ENCODE measurements at regions not wholly inside any gene's neighbourhood (a gene's known extent, or its start where the extent isn't known, plus 50 kb on each side); places are given as distances from the start of the nearest gene placed in this dataset.
"Not testable (repeated sequence)": the region's sequence is repeated elsewhere in the genome, so short reads cannot be mapped to it uniquely, and the experiment has no call there.

DNA sequence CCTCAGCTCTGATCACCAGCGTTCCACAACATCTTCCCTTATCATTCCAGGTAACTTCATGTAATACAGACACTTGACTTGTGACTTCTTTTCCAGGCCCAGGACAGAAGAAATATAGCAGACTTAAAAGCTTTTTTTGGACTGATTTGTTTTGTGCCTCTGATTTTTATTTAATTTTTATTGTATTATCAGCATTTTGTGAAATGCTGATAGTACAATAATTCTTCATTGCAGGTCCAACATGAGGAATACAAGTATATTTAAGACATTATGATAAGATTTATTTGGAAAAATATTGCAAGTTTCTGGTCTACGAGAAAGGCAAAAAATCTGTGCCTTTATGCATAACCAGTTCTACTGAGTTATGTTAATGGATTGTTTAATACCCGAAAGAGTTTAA, 94.5 kb upstream of the THUMPD2 start:
- H3K27ac ChIP-seq (ENCODE audit: low read length) = no peak overlapping the region
- no peaks in the 10 kb centered on the region for H3K27me3 ChIP-seq (ENCODE audit: control insufficient read depth in 1 of 2, insufficient read depth in 2 of 2, low read length in 2 of 2)
- peaks cover 16% of the 10 kb centered on the region for H3K4me1 ChIP-seq (ENCODE audit: control insufficient read depth, insufficient read depth, low read length)
- no peaks in the 10 kb centered on the region for H3K36me3 ChIP-seq (ENCODE audit: control insufficient read depth in 2 of 2, insufficient read depth in 2 of 2, low read length in 2 of 2)
- H3K9me3 ChIP-seq (ENCODE audit: control insufficient read depth in 2 of 2, low read length in 2 of 2) = no peaks in the 10 kb centered on the region
- no peak overlapping the region for H3K9ac ChIP-seq (ENCODE audit: low read length in 2 of 2)
- H3K4me3 ChIP-seq (ENCODE audit: low read length in 2 of 2) = no peak overlapping the region

DNA sequence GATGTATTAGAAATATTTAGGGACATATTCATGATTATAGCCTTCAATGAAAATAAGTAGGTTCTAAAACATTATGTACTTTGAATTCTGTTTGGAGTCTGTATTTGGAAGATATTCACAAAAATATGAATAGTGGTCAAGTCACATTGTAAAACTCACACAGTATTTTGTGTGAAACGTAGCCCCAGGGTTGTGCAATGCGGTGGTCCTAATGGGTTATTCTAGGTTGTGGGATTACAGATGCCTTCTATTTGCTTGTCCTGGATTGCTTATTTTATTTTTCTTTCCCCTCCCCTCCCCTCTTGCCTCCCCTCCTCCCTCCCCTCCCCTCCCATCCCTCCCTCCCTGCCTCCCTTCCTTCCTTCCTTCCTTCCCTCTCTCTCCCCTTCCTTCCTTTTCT, 93.7 kb upstream of the THUMPD2 start:
- no peaks in the 10 kb centered on the region for H3K27me3 ChIP-seq (ENCODE audit: control insufficient read depth in 1 of 2, insufficient read depth in 2 of 2, low read length in 2 of 2)
- H3K4me3 ChIP-seq (ENCODE audit: low read length in 2 of 2) = no peak overlapping the region
- no peaks in the 10 kb centered on the region for H3K9me3 ChIP-seq (ENCODE audit: control insufficient read depth in 2 of 2, low read length in 2 of 2)
- H3K4me1 ChIP-seq (ENCODE audit: control insufficient read depth, insufficient read depth, low read length) = peaks cover 16% of the 10 kb centered on the region
- H3K27ac ChIP-seq (ENCODE audit: low read length) = no peak overlapping the region
- H3K36me3 ChIP-seq (ENCODE audit: control insufficient read depth in 2 of 2, insufficient read depth in 2 of 2, low read length in 2 of 2) = no peaks in the 10 kb centered on the region
- H3K9ac ChIP-seq (ENCODE audit: low read length in 2 of 2) = no peak overlapping the region

DNA sequence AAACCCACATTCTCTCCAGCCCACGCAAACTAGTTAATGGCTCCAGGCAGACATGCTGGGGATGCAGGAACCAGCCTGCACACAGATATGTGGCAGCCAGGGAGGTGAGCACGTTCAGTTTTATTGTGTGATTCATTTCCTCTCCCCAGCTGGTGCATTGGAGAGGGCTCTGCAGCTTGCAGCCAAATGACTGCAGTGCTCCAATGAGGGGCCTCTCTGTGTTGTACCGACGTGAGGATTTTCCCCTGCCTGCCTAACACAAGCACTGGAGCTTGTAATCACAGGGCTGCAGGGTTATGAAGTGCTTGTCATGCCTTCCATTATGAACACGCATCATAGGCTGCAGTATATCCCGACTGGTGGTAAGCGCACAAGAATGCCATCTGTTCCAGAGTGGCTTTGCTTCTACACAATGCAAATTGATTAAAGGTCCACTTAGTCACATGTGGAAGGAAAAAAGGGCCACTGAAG, 92.3 kb upstream of the THUMPD2 start:
- H3K27me3 ChIP-seq (ENCODE audit: control insufficient read depth in 1 of 2, insufficient read depth in 2 of 2, low read length in 2 of 2) = no peaks in the 10 kb centered on the region
- no peaks in the 10 kb centered on the region for H3K36me3 ChIP-seq (ENCODE audit: control insufficient read depth in 2 of 2, insufficient read depth in 2 of 2, low read length in 2 of 2)
- no peaks in the 10 kb centered on the region for H3K9me3 ChIP-seq (ENCODE audit: control insufficient read depth in 2 of 2, low read length in 2 of 2)
- H3K4me3 ChIP-seq (ENCODE audit: low read length in 2 of 2) = no peak overlapping the region
- no peak overlapping the region for H3K27ac ChIP-seq (ENCODE audit: low read length)
- peaks cover 16% of the 10 kb centered on the region for H3K4me1 ChIP-seq (ENCODE audit: control insufficient read depth, insufficient read depth, low read length)
- no peak overlapping the region for H3K9ac ChIP-seq (ENCODE audit: low read length in 2 of 2)

DNA sequence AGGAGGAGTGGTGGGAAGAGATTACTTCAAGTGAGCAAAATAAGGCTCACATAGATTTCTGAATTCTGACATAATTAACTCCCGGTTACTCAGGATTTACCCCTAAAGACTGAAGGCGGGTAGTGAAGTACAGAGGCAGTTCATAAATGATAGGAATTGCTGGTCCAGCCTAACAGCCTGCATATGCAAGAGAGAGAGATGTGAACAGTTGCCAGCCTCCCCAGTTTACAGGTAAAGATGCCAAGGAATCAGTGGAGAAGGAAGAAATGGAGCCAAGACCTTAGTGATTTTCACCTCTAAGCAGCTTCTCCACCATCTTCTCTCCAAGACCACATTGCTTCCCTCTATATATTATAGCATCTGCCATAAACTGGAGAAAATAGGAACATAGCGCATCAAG, 91.8 kb upstream of the THUMPD2 start:
- Histone ChIP-seq H3K36me3 (ENCODE audit: control insufficient read depth in 2 of 2, insufficient read depth in 2 of 2, low read length in 2 of 2) (no peaks in the 10 kb centered on the region), H3K4me1 (ENCODE audit: control insufficient read depth, insufficient read depth, low read length) (peaks cover 13% of the 10 kb centered on the region), H3K27me3 (ENCODE audit: control insufficient read depth in 1 of 2, insufficient read depth in 2 of 2, low read length in 2 of 2) (no peaks in the 10 kb centered on the region), H3K27ac (ENCODE audit: low read length) (no peak overlapping the region), H3K4me3 (ENCODE audit: low read length in 2 of 2) (no peak overlapping the region), H3K9ac (ENCODE audit: low read length in 2 of 2) (no peak overlapping the region), H3K9me3 (ENCODE audit: control insufficient read depth in 2 of 2, low read length in 2 of 2) (no peaks in the 10 kb centered on the region)

DNA sequence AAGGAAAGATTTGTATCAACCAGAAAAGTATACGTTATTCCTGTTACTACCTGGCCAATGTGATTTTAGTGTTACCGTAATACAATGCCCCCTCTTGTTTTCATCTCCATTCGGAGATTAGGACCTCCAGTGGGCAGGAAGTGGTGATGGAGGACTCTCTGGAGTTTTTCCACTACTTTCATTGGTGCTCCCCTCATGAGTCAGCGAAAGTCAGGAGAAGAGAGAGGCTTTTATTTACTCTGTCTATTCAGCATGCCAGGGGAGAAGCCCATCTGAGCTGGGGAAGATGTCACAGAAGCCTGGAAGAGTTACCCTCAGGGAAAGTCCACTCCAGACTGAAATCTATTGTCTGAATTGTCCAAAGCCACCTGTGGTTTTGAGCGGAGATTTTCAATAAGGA, 88.2 kb upstream of the THUMPD2 start:
- no peaks in the 10 kb centered on the region for H3K27me3 ChIP-seq (ENCODE audit: control insufficient read depth in 1 of 2, insufficient read depth in 2 of 2, low read length in 2 of 2)
- no peaks in the 10 kb centered on the region for H3K9me3 ChIP-seq (ENCODE audit: control insufficient read depth in 2 of 2, low read length in 2 of 2)
- H3K36me3 ChIP-seq (ENCODE audit: control insufficient read depth in 2 of 2, insufficient read depth in 2 of 2, low read length in 2 of 2) = no peaks in the 10 kb centered on the region
- no peak overlapping the region for H3K27ac ChIP-seq (ENCODE audit: low read length)
- H3K4me1 ChIP-seq (ENCODE audit: control insufficient read depth, insufficient read depth, low read length) = peaks cover 3% of the 10 kb centered on the region
- H3K4me3 ChIP-seq (ENCODE audit: low read length in 2 of 2) = no peak overlapping the region
- no peak overlapping the region for H3K9ac ChIP-seq (ENCODE audit: low read length in 2 of 2)

DNA sequence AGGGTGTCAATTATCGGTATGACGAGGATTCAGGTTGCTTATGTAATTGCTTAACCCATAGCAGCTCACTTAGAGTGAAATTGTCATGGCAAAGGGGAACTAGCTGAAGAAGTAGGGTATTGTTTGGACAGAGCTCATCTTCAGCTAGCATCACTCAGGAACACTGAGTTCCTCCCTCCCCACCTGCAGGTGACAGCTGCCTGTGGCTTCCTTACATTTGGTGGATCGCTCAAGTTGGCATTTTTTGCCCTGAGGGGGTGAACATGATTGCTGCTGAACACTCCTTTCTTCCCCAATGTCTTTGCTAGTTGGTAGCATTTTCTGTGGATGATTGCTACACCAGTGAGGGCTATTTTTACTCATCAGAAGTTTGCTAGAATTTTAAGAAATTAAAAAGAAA, 86.7 kb upstream of the THUMPD2 start:
- H3K36me3 ChIP-seq (ENCODE audit: control insufficient read depth in 2 of 2, insufficient read depth in 2 of 2, low read length in 2 of 2) = no peaks in the 10 kb centered on the region

DNA sequence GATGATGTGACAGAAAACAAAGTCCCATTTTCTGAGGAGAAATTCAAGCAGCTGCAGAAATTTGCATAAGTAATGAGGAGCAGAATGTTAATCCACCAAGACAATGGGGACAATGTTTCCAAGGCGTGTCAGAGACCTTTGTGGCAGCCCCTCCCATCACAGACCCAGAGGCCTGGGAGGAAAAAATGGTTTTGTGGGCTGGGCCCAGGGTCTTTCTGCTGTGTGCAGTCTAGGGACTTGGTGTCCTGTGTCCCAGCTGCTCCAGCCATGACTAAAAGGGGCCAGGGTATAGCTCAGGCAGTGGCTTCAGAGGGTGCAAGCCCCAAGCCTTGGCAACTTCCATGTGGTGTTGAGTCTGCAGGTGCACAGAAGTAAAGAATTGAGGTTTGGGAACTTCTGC, 84.6 kb upstream of the THUMPD2 start:
- H3K9ac ChIP-seq (ENCODE audit: low read length in 2 of 2); H3K36me3 ChIP-seq (ENCODE audit: control insufficient read depth in 2 of 2, insufficient read depth in 2 of 2, low read length in 2 of 2); H3K27ac ChIP-seq (ENCODE audit: low read length); H3K27me3 ChIP-seq (ENCODE audit: control insufficient read depth in 1 of 2, insufficient read depth in 2 of 2, low read length in 2 of 2); H3K4me3 ChIP-seq (ENCODE audit: low read length in 2 of 2); H3K4me1 ChIP-seq (ENCODE audit: control insufficient read depth, insufficient read depth, low read length); H3K9me3 ChIP-seq (ENCODE audit: control insufficient read depth in 2 of 2, low read length in 2 of 2): not testable (repeated sequence)

More for the DNA sequence above, 86.7 kb upstream of the THUMPD2 start:
- Histone ChIP-seq H3K27ac (ENCODE audit: low read length) (no peak overlapping the region), H3K27me3 (ENCODE audit: control insufficient read depth in 1 of 2, insufficient read depth in 2 of 2, low read length in 2 of 2) (no peaks in the 10 kb centered on the region), H3K9me3 (ENCODE audit: control insufficient read depth in 2 of 2, low read length in 2 of 2) (no peaks in the 10 kb centered on the region), H3K4me1 (ENCODE audit: control insufficient read depth, insufficient read depth, low read length) (peaks cover 3% of the 10 kb centered on the region), H3K9ac (ENCODE audit: low read length in 2 of 2) (no peak overlapping the region), H3K4me3 (ENCODE audit: low read length in 2 of 2) (no peak overlapping the region)

DNA sequence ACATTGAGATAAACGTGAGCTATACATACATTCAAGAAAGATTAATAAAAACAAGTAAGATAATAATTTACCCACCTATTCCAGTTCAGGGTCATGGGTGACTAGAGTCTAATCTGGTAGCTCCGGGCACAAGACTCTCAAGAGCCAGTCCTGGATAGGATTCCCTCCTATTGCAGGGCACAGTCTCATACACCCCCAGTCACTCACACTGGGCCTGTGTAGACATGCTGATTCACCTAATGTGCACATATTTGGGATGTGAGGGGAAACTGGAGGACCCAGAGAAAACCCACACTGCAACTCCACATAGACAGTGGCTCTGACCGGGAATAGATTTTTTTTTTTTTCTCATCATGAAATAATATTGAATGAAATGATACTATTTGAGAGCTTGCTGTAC, 81.5 kb upstream of the THUMPD2 start:
- Histone ChIP-seq H3K27ac (ENCODE audit: low read length) (no peak overlapping the region), H3K9ac (ENCODE audit: low read length in 2 of 2) (no peak overlapping the region), H3K4me3 (ENCODE audit: low read length in 2 of 2) (no peak overlapping the region)

DNA sequence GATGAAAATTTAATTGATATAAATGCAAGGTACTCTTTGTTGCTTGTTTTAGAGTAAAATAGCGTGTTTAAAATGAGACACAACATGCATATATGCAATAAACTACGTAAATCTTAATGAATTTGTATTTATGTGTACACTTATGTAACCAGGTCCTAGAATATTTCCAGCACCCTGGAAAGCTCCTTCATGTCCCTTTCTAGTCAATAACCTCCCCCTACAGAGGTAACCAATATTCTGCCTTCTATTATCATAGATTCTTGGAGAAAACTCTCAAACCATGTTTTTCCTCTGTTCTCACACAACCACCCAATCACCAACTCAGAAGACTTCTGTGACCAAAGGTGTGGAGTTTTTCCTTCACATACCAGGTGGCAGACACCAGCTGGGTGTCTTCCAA, 79.6 kb upstream of the THUMPD2 start:
- H3K4me1 ChIP-seq (ENCODE audit: control insufficient read depth, insufficient read depth, low read length) = no peaks in the 10 kb centered on the region
- no peaks in the 10 kb centered on the region for H3K9me3 ChIP-seq (ENCODE audit: control insufficient read depth in 2 of 2, low read length in 2 of 2)
- H3K36me3 ChIP-seq (ENCODE audit: control insufficient read depth in 2 of 2, insufficient read depth in 2 of 2, low read length in 2 of 2) = no peaks in the 10 kb centered on the region
- H3K4me3 ChIP-seq (ENCODE audit: low read length in 2 of 2) = no peak overlapping the region
- no peak overlapping the region for H3K9ac ChIP-seq (ENCODE audit: low read length in 2 of 2)
- H3K27ac ChIP-seq (ENCODE audit: low read length) = no peak overlapping the region
- no peaks in the 10 kb centered on the region for H3K27me3 ChIP-seq (ENCODE audit: control insufficient read depth in 1 of 2, insufficient read depth in 2 of 2, low read length in 2 of 2)

More for the DNA sequence above, 81.5 kb upstream of the THUMPD2 start:
- Histone ChIP-seq H3K4me1 (ENCODE audit: control insufficient read depth, insufficient read depth, low read length) (no peaks in the 10 kb centered on the region), H3K9me3 (ENCODE audit: control insufficient read depth in 2 of 2, low read length in 2 of 2) (no peaks in the 10 kb centered on the region), H3K27me3 (ENCODE audit: control insufficient read depth in 1 of 2, insufficient read depth in 2 of 2, low read length in 2 of 2) (no peaks in the 10 kb centered on the region), H3K36me3 (ENCODE audit: control insufficient read depth in 2 of 2, insufficient read depth in 2 of 2, low read length in 2 of 2) (no peaks in the 10 kb centered on the region)

DNA sequence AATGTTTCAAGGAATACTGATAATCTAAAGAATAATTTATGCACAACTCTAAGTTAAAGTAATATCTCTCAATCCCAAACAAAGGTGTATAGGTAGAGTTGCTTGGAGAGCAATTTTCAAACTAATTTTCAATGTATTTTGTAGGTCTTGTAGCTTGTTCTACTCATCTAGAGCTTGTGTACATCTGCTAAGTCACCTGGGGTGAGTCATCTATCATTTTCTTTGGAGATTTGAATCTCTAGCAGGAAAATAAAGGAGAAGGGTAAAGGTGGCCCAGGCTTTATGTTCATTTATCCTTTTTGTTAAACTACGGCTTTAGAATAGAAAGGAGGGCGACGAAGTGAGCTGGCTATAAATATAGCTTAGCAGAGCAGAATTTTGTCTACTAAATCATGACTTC, 76.8 kb upstream of the THUMPD2 start:
- H3K27me3 ChIP-seq (ENCODE audit: control insufficient read depth in 1 of 2, insufficient read depth in 2 of 2, low read length in 2 of 2) = no peaks in the 10 kb centered on the region
- H3K9ac ChIP-seq (ENCODE audit: low read length in 2 of 2) = no peak overlapping the region
- H3K36me3 ChIP-seq (ENCODE audit: control insufficient read depth in 2 of 2, insufficient read depth in 2 of 2, low read length in 2 of 2) = no peaks in the 10 kb centered on the region
- no peaks in the 10 kb centered on the region for H3K4me1 ChIP-seq (ENCODE audit: control insufficient read depth, insufficient read depth, low read length)
- H3K9me3 ChIP-seq (ENCODE audit: control insufficient read depth in 2 of 2, low read length in 2 of 2) = no peaks in the 10 kb centered on the region
- H3K4me3 ChIP-seq (ENCODE audit: low read length in 2 of 2) = no peak overlapping the region
- no peak overlapping the region for H3K27ac ChIP-seq (ENCODE audit: low read length)

DNA sequence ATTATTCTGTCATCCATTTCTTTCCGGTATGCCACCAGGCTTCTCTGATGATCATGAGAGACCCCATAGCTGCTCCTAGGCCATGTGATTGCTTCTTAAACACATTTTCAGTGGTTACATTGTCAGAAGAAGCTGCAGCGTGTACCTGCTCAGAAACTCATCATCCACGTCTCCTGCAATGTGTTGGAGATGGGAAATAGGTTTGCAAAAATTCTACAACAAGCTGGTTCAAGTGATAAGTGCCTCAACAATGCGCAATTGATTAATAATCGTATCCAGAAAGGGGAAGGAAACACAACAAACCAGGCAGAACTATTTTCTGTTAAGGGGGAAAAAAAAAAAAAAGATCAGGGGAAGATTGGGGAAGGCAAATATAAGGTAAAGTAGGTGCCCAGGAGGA, 75.7 kb upstream of the THUMPD2 start:
- H3K4me3 ChIP-seq (ENCODE audit: low read length in 2 of 2) = no peak overlapping the region
- no peak overlapping the region for H3K9ac ChIP-seq (ENCODE audit: low read length in 2 of 2)
- H3K36me3 ChIP-seq (ENCODE audit: control insufficient read depth in 2 of 2, insufficient read depth in 2 of 2, low read length in 2 of 2) = no peaks in the 10 kb centered on the region
- H3K9me3 ChIP-seq (ENCODE audit: control insufficient read depth in 2 of 2, low read length in 2 of 2) = no peaks in the 10 kb centered on the region
- H3K27me3 ChIP-seq (ENCODE audit: control insufficient read depth in 1 of 2, insufficient read depth in 2 of 2, low read length in 2 of 2) = no peaks in the 10 kb centered on the region
- no peak overlapping the region for H3K27ac ChIP-seq (ENCODE audit: low read length)
- H3K4me1 ChIP-seq (ENCODE audit: control insufficient read depth, insufficient read depth, low read length) = no peaks in the 10 kb centered on the region
